ENCODE measurements at regions not wholly inside any gene's neighbourhood (a gene's known extent, or its start where the extent isn't known, plus 50 kb on each side); places are given as distances from the start of the nearest gene placed in this dataset.

DNA sequence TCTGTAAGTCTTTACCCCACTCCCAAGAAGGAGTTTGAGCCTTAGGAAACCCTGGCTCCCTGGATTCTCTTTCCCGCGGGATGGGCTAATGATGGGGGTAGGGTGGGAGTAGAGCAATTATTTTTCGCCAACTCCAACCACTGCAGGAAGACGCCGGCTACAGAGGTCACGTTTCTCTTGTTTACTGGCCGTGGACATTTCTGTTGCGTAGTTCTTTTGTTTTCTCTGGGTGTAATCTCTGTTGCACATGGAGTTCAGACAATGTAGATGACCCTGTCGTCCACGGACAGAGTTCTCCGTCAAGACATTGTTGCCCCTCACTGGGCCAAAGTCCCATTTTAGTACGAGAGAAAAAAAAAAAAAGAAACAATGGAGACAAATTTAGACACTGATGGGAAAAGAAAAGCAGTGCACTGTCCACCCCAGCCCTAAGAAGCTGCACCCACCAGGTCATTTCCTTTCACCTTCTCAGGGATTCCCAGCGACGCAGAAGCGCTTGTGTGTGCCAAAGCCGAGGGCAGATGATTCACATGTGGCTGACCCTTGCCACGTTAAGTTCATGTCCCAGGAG lies 133.9 kb upstream of the ARGLU1 start:
- TF ChIP-seq CTCF (IDR thresholded peaks at IDR 0.05; ENCODE audit: insufficient read depth, low read length, poor library complexity, severe bottlenecking) (no peak), EZH2phosphoT487 (conservative IDR thresholded peaks at IDR 0.05; ENCODE audit: low read length) (no peak)

Measured in SU-DHL-6 (cell line).